H1 (cell line): ENCODE measurements at regions not wholly inside any gene's neighbourhood (a gene's known extent, or its start where the extent isn't known, plus 50 kb on each side); places are given as distances from the start of the nearest gene placed in this dataset.

ENCODE experiments used
- KDM4A ChIP-seq: IDR thresholded peaks from one replicate; pipeline ENCODE4 v1.7.1; 2012; ENCODE audit warnings: low read depth, mild to moderate bottlenecking, moderate library complexity, low read length, inconsistent platforms; ENCODE audit not compliant: severe bottlenecking

DNA sequence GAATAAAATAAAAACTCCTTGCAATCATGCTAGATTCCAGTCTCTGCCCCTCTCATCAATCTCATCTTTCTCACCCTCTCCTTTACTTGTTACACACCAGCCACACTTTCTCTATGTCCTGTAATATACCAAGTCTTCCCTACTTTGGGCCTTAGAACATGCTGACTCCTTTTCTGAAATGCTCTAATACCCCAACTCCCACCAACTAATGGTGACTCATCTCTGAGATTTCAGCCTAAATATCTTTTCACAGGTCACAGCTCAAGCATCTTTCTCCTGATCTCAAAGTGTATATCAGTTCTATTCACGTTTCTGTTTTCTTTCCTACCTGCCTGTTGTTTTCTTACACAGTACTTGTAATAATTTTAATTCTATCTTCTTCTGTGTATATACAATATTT lies 378.9 kb upstream of the PRICKLE1 start (continued):
- no peak for TF ChIP-seq KDM4A
